Trophoblast cell (in vitro differentiated cells and primary cell): ENCODE measurements at regions not wholly inside any gene's neighbourhood (a gene's known extent, or its start where the extent isn't known, plus 50 kb on each side); places are given as distances from the start of the nearest gene placed in this dataset.

Source experiments
- DNase-seq, 2 donors: peaks; one replicate each; pipeline ENCODE4 v3.0.0-alpha.2; 2016
- H2AFZ ChIP-seq: 2 replicates; pipeline ENCODE4 v1.6.1; 2013; ENCODE audit warnings: low read length, moderate library complexity, mild to moderate bottlenecking; ENCODE audit not compliant: insufficient read depth, poor library complexity
- H2AK5ac ChIP-seq: 2 replicates; pipeline ENCODE4 v1.6.1; 2013; ENCODE audit warnings: mild to moderate bottlenecking, low read length
- H2BK120ac ChIP-seq: 2 replicates; pipeline ENCODE4 v1.6.1; 2013; ENCODE audit warnings: low read length, mild to moderate bottlenecking, moderate library complexity; ENCODE audit not compliant: insufficient read depth, poor library complexity
- H2BK12ac ChIP-seq: 2 replicates; pipeline ENCODE4 v1.6.1; 2013; ENCODE audit warnings: mild to moderate bottlenecking, low read length, moderate library complexity
- H2BK5ac ChIP-seq: 2 replicates; pipeline ENCODE4 v1.6.1; 2013; ENCODE audit warnings: low read length, low read depth, moderate library complexity, mild to moderate bottlenecking; ENCODE audit not compliant: poor library complexity
- H3K14ac ChIP-seq: 2 replicates; pipeline ENCODE4 v1.6.1; 2013; ENCODE audit warnings: mild to moderate bottlenecking, low read length
- H3K18ac ChIP-seq: 2 replicates; pipeline ENCODE4 v1.6.1; 2013; ENCODE audit warnings: mild to moderate bottlenecking, low read length
- H3K23ac ChIP-seq: 2 replicates; pipeline ENCODE4 v1.6.1; 2013; ENCODE audit warnings: low read length
- H3K27ac ChIP-seq: 2 replicates; pipeline ENCODE4 v1.5.1; 2013; ENCODE audit warnings: low read depth, mild to moderate bottlenecking, inconsistent platforms, low read length, moderate library complexity
- H3K27me3 ChIP-seq: 2 replicates; pipeline ENCODE4 v1.6.1; 2013; ENCODE audit warnings: inconsistent platforms, mild to moderate bottlenecking, low read length, moderate library complexity; ENCODE audit not compliant: insufficient read depth
- H3K36me3 ChIP-seq, 2 experiments: 1 replicate in 1 of 2; 2 replicates in 1 of 2; pipeline ENCODE4 v1.6.1; 2013; ENCODE audit warnings: low read length in 2 of 2, mild to moderate bottlenecking in 2 of 2, moderate library complexity in 1 of 2; ENCODE audit not compliant: insufficient read depth in 2 of 2, control insufficient read depth in 1 of 2
- H3K4ac ChIP-seq: 2 replicates; pipeline ENCODE4 v1.6.1; 2013; ENCODE audit warnings: low read depth, mild to moderate bottlenecking, low read length, moderate library complexity
- H3K4me1 ChIP-seq, 2 experiments: 1 replicate in 1 of 2; 2 replicates in 1 of 2; pipeline ENCODE4 v1.6.1; 2013; ENCODE audit warnings: low read length in 2 of 2, mild to moderate bottlenecking in 2 of 2, moderate library complexity in 1 of 2; ENCODE audit not compliant: insufficient read depth in 2 of 2, control insufficient read depth in 1 of 2
- H3K4me2 ChIP-seq: 2 replicates; pipeline ENCODE4 v1.6.1; 2013; ENCODE audit warnings: inconsistent platforms, mild to moderate bottlenecking, low read length, moderate library complexity
- H3K4me3 ChIP-seq: 2 replicates; pipeline ENCODE4 v1.5.1; 2013; ENCODE audit warnings: mild to moderate bottlenecking, low read depth, low read length, inconsistent platforms
- H3K79me1 ChIP-seq: one replicate; pipeline ENCODE4 v1.6.1; 2013; ENCODE audit warnings: low read length
- H3K79me2 ChIP-seq: 2 replicates; pipeline ENCODE4 v1.6.1; 2013; ENCODE audit warnings: low read length, mild to moderate bottlenecking; ENCODE audit not compliant: control insufficient read depth, insufficient read depth, poor library complexity
- H3K9ac ChIP-seq: 2 replicates; pipeline ENCODE4 v1.6.1; 2013; ENCODE audit warnings: mild to moderate bottlenecking, low read length
- H3K9me3 ChIP-seq: 2 replicates; pipeline ENCODE4 v1.6.1; 2013; ENCODE audit warnings: low read depth, mild to moderate bottlenecking, control low read depth, inconsistent platforms, low read length; ENCODE audit not compliant: insufficient read depth
- H4K12ac ChIP-seq: 2 replicates; pipeline ENCODE4 v1.6.1; 2013; ENCODE audit warnings: low read depth, mild to moderate bottlenecking, low read length, moderate library complexity
- H4K8ac ChIP-seq: 2 replicates; pipeline ENCODE4 v1.6.1; 2013; ENCODE audit warnings: low read depth, mild to moderate bottlenecking, low read length, moderate library complexity
- H4K91ac ChIP-seq: one replicate; pipeline ENCODE4 v1.6.1; 2013; ENCODE audit warnings: low read depth, mild to moderate bottlenecking, low read length, moderate library complexity
- WGBS: extraction: QIAGEN DNeasy Blood & Tissue Kit; methylation state at CpG from one replicate; pipeline ENCODE4 v1.1.7; 2013; ENCODE audit warnings: missing lambda C conversion rate; ENCODE audit not compliant: insufficient read length, insufficient coverage; ENCODE audit errors: extremely low coverage; 5-methylcytosine and 5-hydroxymethylcytosine counted together

- Histone ChIP-seq H3K23ac (no peak overlapping the region), H2AFZ (no peak overlapping the region), H3K4me1 (peaks cover 11 to 14% of the 10 kb centered on the region in 2 experiments), H3K27ac (no peak overlapping the region), H4K8ac (no peak overlapping the region), H2AK5ac (no peak overlapping the region), H3K14ac (no peak overlapping the region), H3K79me1 (peaks cover 4% of the 10 kb centered on the region), H3K4me2 (no peak overlapping the region), H3K9me3 (no peaks in the 10 kb centered on the region), H3K18ac (no peak overlapping the region), H3K36me3 (no peaks in the 10 kb centered on the region), H4K12ac (no peak overlapping the region), H3K9ac (no peak overlapping the region), H3K27me3 (no peaks in the 10 kb centered on the region), H3K4me3 (no peak overlapping the region), H3K79me2 (no peaks in the 10 kb centered on the region), H2BK120ac (no peak overlapping the region), H2BK12ac (no peak overlapping the region), H3K4ac (no peak overlapping the region), H2BK5ac (no peak overlapping the region), H4K91ac (no peak overlapping the region)
- WGBS = no CpG with 5 or more reads among the region's 2 CpGs
- no peak for DNase-seq
These were observed 288.0 kb upstream of the SLC10A2 start for GRCh38 chr13:103354171-103354570.

DNA sequence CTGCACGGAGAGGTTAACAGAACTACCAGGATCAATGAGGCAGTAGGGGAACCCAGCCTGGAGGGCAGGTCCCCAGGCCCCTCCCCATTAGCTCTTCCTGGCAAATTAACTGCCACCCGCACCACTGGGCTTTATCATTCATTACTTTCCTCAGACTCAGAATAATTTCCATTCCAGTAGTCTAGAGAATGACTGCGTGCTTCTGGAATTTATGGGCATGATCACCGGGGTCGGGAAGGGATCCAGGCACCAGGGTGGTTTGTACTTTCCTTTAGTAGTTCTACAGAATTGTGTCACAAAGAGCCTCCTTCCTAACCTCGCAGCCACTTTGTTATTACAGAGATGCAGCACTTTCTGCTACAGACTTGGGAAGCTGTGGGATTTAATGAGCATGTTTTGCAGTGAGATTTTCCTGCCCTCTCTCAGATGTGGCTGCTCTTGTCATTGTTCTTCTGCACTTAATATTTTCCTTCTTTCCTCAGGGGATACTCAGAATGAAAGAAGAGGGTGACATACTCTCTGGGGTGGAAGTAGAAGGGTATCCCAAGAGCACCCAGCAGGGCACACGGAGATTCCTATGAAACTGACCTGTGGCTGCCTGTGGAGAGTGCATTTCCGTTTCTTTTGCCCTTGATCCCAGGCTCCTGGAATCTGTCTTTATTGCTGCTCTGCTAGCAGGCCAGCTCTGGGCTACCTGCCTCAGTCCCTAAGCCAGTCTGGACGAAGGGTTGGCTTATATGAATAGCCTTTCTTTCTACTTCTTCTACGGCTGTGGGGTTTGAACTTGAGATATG, 285.0 kb upstream of the SLC10A2 start:
- no peak overlapping the region for H3K9ac ChIP-seq
- H3K79me2 ChIP-seq = no peaks in the 10 kb centered on the region
- peaks cover 11 to 14% of the 10 kb centered on the region in 2 experiments for H3K4me1 ChIP-seq
- no peaks in the 10 kb centered on the region for H3K36me3 ChIP-seq
- H2BK120ac ChIP-seq = peak overlapping the region; percentile 11
- no peaks in the 10 kb centered on the region for H3K9me3 ChIP-seq
- DNase-seq = peak; percentile 42 to 71
- no peak overlapping the region for H2AFZ ChIP-seq
- H4K91ac ChIP-seq = no peak overlapping the region
- H4K12ac ChIP-seq = no peak overlapping the region
- H3K27ac ChIP-seq = peak overlapping the region; percentile 45
- H3K4me2 ChIP-seq = peak overlapping the region; percentile 54
- no peak overlapping the region for H2BK5ac ChIP-seq
- H3K18ac ChIP-seq = no peak overlapping the region
- whole genome bisulfite sequencing = no CpG with 5 or more reads among the region's 10 CpGs
- no peak overlapping the region for H2BK12ac ChIP-seq
- H3K79me1 ChIP-seq = peaks cover 4% of the 10 kb centered on the region
- no peak overlapping the region for H3K14ac ChIP-seq
- no peaks in the 10 kb centered on the region for H3K27me3 ChIP-seq
- H3K4ac ChIP-seq = no peak overlapping the region
- no peak overlapping the region for H3K4me3 ChIP-seq
- no peak overlapping the region for H2AK5ac ChIP-seq
- H4K8ac ChIP-seq = peak overlapping the region; percentile 25
- no peak overlapping the region for H3K23ac ChIP-seq

DNA sequence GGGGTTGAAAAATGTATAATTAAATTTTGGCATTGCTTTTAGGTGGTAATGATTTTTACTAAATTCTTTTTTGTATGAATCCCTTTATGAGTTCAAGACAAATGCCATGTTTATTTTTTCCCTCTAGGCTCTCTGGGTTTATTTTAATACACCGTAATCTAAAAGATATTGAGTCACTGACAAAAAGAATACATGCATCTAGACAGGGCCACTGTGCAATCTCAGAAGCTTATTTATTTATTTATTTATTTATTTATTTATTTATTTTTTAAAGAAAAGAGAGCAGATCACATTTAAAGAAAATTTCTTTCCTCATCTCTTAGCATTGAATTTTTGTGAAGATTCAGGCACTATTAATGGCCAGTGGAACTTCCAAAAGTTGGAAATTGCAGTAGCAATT, 283.9 kb upstream of the SLC10A2 start:
- Histone ChIP-seq H3K4me3 (no peak overlapping the region), H3K4ac (no peak overlapping the region), H3K18ac (no peak overlapping the region), H2BK120ac (no peak overlapping the region), H2BK5ac (no peak overlapping the region), H3K9ac (no peak overlapping the region), H3K4me2 (no peak overlapping the region), H3K36me3 (no peaks in the 10 kb centered on the region), H3K27me3 (no peaks in the 10 kb centered on the region), H3K9me3 (no peaks in the 10 kb centered on the region), H2AK5ac (no peak overlapping the region), H2AFZ (no peak overlapping the region), H4K8ac (no peak overlapping the region), H3K4me1 (peaks cover 8 to 11% of the 10 kb centered on the region in 2 experiments), H3K79me1 (peaks cover 2% of the 10 kb centered on the region), H4K12ac (no peak overlapping the region), H3K23ac (no peak overlapping the region), H2BK12ac (no peak overlapping the region), H3K27ac (no peak overlapping the region), H4K91ac (no peak overlapping the region), H3K79me2 (no peaks in the 10 kb centered on the region), H3K14ac (no peak overlapping the region)
- no CpG with 5 or more reads among the region's 1 CpG for WGBS
- DNase-seq = no peak

- H2BK5ac ChIP-seq = no peak overlapping the region
- no peak for DNase-seq
- no peaks in the 10 kb centered on the region for H3K79me2 ChIP-seq
- H3K14ac ChIP-seq = no peak overlapping the region
- no peak overlapping the region for H2AK5ac ChIP-seq
- H4K12ac ChIP-seq = no peak overlapping the region
- H3K4me3 ChIP-seq = no peak overlapping the region
- no peak overlapping the region for H2BK12ac ChIP-seq
- no CpG with 5 or more reads among the region's 6 CpGs for WGBS
- H4K91ac ChIP-seq = no peak overlapping the region
- peaks cover 8 to 11% of the 10 kb centered on the region in 2 experiments for H3K4me1 ChIP-seq
- H3K18ac ChIP-seq = no peak overlapping the region
- no peaks in the 10 kb centered on the region for H3K36me3 ChIP-seq
- no peak overlapping the region for H3K27ac ChIP-seq
- no peak overlapping the region for H2AFZ ChIP-seq
- H4K8ac ChIP-seq = no peak overlapping the region
- H3K79me1 ChIP-seq = peaks cover 2% of the 10 kb centered on the region
- no peaks in the 10 kb centered on the region for H3K9me3 ChIP-seq
- H3K4me2 ChIP-seq = no peak overlapping the region
- no peak overlapping the region for H3K23ac ChIP-seq
- H3K4ac ChIP-seq = no peak overlapping the region
- H3K27me3 ChIP-seq = no peaks in the 10 kb centered on the region
- H2BK120ac ChIP-seq = no peak overlapping the region
- no peak overlapping the region for H3K9ac ChIP-seq
These were observed 283.2 kb upstream of the SLC10A2 start for GRCh38 chr13:103349211-103349980.
